ENCODE measurements at regions not wholly inside any gene's neighbourhood (a gene's known extent, or its start where the extent isn't known, plus 50 kb on each side); places are given as distances from the start of the nearest gene placed in this dataset.

DNA sequence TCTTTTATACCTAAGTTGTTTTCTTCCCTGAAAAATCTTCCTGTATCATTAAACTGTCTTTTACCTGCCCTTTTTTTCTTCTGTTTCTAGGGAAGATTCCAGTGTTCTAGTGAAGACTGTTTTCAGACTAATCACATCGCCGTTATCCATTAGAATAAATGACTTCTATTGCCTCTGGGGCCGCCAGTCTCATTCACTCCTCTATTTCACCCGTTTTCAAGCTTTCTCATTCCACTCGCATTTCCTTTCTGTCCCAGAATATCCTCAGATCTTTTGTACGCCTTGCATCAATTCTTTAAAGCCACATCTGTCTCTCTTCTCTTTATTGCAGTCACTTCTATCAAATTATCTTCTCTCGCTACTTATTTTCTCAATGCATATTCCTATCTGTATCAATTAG lies 1035.6 kb upstream of the MIR17HG start:
- DNase-seq (no peak), ATAC-seq (ENCODE audit: low read depth) (no peak)
- Histone ChIP-seq H4K91ac (ENCODE audit: insufficient read depth, low read depth, low read length) (no peak overlapping the region), H3K27ac (ENCODE audit: insufficient read depth, low read length) (no peak overlapping the region), H2BK120ac (ENCODE audit: low read depth, low read length) (no peak overlapping the region), H3K23ac (ENCODE audit: low read depth, low read length) (no peak overlapping the region), H3K4me3 (ENCODE audit: insufficient read depth, low read depth, low read length) (no peak overlapping the region), H4K8ac (ENCODE audit: low read depth in 2 of 2, low read length in 2 of 2) (no peak overlapping the region), H3K36me3 (ENCODE audit: control insufficient read depth, insufficient read depth, low read length) (no peaks in the 10 kb centered on the region), H3K9ac (ENCODE audit: low read depth, low read length) (no peak overlapping the region), H3K9me3 (ENCODE audit: control insufficient read depth, insufficient read depth, low read length) (no peaks in the 10 kb centered on the region; the same call in 1 of the 2 replicates), H3K56ac (ENCODE audit: extremely low read depth, insufficient read depth, low read length) (no peak overlapping the region), H3K9me1 (ENCODE audit: insufficient read depth, low read length) (no peaks in the 10 kb centered on the region), H2BK20ac (ENCODE audit: low read depth, low read length) (no peak overlapping the region), H3K4ac (ENCODE audit: low read depth, low read length) (no peak overlapping the region), H2AFZ (replicated peaks; ENCODE audit: low read length, poor library complexity) (no peak overlapping the region), H2BK15ac (ENCODE audit: low read depth, low read length) (no peak overlapping the region), H2AK9ac (replicated peaks; ENCODE audit: low read depth, low read length, poor library complexity) (no peak overlapping the region), H4K5ac (ENCODE audit: low read depth, low read length) (no peak overlapping the region), H3K18ac (ENCODE audit: low read depth, low read length) (no peak overlapping the region), H3K79me1 (ENCODE audit: low read depth in 1 of 2, low read length in 2 of 2) (no peaks in the 10 kb centered on the region), H3K14ac (replicated peaks; ENCODE audit: low read depth, low read length) (no peak overlapping the region), H3K4me2 (ENCODE audit: low read depth, low read length) (no peak overlapping the region), H3K27me3 (ENCODE audit: control insufficient read depth, insufficient read depth, low read length) (no peaks in the 10 kb centered on the region), H2BK5ac (ENCODE audit: low read depth, low read length, poor library complexity, severe bottlenecking) (no peak overlapping the region), H2AK5ac (ENCODE audit: low read depth, low read length) (no peak overlapping the region), H4K20me1 (ENCODE audit: insufficient read depth, low read length) (no peaks in the 10 kb centered on the region), H3K4me1 (ENCODE audit: control insufficient read depth, insufficient read depth, low read length) (no peaks in the 10 kb centered on the region)
- 85 to 100% methylated on average over 1 to 5 of the region's 7 CpGs for WGBS, 2 experiments (ENCODE audit: extremely low coverage in 2 of 2, insufficient read length in 1 of 2)
- in situ Hi-C loops (cut with MboI; ENCODE audit: low sequenced_read_pairs), result no loop called here
- TF ChIP-seq RAD21 (IDR thresholded peaks at IDR 0.05; ENCODE audit: low read length), result no peak
- no peak for TF ChIP-seq POLR2A (IDR thresholded peaks at IDR 0.05; ENCODE audit: low read depth, low read length)
- no peak for TF ChIP-seq MAFK (IDR thresholded peaks at IDR 0.05; ENCODE audit: low read depth, low read length)
- no peak for TF ChIP-seq RFX5 (IDR thresholded peaks at IDR 0.05; ENCODE audit: low read depth, low read length)
- TF ChIP-seq BHLHE40 (IDR thresholded peaks at IDR 0.05; ENCODE audit: low read depth, low read length), result no peak
- no peak for TF ChIP-seq CHD1 (IDR thresholded peaks at IDR 0.05; ENCODE audit: low read depth, low read length)
- TF ChIP-seq, protein P1, sequence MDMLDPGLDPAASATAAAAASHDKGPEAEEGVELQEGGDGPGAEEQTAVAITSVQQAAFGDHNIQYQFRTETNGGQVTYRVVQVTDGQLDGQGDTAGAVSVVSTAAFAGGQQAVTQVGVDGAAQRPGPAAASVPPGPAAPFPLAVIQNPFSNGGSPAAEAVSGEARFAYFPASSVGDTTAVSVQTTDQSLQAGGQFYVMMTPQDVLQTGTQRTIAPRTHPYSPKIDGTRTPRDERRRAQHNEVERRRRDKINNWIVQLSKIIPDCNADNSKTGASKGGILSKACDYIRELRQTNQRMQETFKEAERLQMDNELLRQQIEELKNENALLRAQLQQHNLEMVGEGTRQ (IDR thresholded peaks at IDR 0.05; ENCODE audit: low read depth, low read length), result no peak
- TF ChIP-seq, protein P2, sequence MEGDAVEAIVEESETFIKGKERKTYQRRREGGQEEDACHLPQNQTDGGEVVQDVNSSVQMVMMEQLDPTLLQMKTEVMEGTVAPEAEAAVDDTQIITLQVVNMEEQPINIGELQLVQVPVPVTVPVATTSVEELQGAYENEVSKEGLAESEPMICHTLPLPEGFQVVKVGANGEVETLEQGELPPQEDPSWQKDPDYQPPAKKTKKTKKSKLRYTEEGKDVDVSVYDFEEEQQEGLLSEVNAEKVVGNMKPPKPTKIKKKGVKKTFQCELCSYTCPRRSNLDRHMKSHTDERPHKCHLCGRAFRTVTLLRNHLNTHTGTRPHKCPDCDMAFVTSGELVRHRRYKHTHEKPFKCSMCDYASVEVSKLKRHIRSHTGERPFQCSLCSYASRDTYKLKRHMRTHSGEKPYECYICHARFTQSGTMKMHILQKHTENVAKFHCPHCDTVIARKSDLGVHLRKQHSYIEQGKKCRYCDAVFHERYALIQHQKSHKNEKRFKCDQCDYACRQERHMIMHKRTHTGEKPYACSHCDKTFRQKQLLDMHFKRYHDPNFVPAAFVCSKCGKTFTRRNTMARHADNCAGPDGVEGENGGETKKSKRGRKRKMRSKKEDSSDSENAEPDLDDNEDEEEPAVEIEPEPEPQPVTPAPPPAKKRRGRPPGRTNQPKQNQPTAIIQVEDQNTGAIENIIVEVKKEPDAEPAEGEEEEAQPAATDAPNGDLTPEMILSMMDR (conservative IDR thresholded peaks at IDR 0.05; ENCODE audit: low read depth, low read length), result no peak
- no peak for TF ChIP-seq NFE2L2 (IDR thresholded peaks at IDR 0.05; ENCODE audit: low read depth, low read length)
- TF ChIP-seq SMC3 (IDR thresholded peaks at IDR 0.05; ENCODE audit: low read depth, low read length), result no peak
- TF ChIP-seq MAZ (IDR thresholded peaks at IDR 0.05; ENCODE audit: borderline replicate concordance, low read depth, low read length), result no peak
- TF ChIP-seq, protein P3, sequence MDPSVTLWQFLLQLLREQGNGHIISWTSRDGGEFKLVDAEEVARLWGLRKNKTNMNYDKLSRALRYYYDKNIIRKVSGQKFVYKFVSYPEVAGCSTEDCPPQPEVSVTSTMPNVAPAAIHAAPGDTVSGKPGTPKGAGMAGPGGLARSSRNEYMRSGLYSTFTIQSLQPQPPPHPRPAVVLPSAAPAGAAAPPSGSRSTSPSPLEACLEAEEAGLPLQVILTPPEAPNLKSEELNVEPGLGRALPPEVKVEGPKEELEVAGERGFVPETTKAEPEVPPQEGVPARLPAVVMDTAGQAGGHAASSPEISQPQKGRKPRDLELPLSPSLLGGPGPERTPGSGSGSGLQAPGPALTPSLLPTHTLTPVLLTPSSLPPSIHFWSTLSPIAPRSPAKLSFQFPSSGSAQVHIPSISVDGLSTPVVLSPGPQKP (IDR thresholded peaks at IDR 0.05; ENCODE audit: borderline replicate concordance, low read depth, low read length), result no peak
- no peak for TF ChIP-seq FOS (IDR thresholded peaks at IDR 0.05; ENCODE audit: low read depth, low read length)
- no peak for TF ChIP-seq MXI1 (IDR thresholded peaks at IDR 0.05; ENCODE audit: borderline replicate concordance, low read depth, low read length)
- no peak for TF ChIP-seq CEBPB (IDR thresholded peaks at IDR 0.05; ENCODE audit: low read depth, low read length)
- no peak for TF ChIP-seq RCOR1 (IDR thresholded peaks at IDR 0.05; ENCODE audit: insufficient replicate concordance, low read length)
- no TSS peak for BruUV-seq (replicated peaks)
- ChIA-PET POLR2A (ENCODE audit: unreplicated experiment) (no interaction called here), CTCF (no interaction called here)
- intact Hi-C loops (cut with micrococcal nuclease), result no loop called here
- dilution Hi-C loops (cut with HindIII; ENCODE audit: low sequenced_read_pairs, unreplicated experiment), result no loop called here

Data from IMR-90 (cell line).